Endothelial cell (in vitro differentiated cells): ENCODE measurements at regions not wholly inside any gene's neighbourhood (a gene's known extent, or its start where the extent isn't known, plus 50 kb on each side); places are given as distances from the start of the nearest gene placed in this dataset.
"Not testable (repeated sequence)": the region's sequence is repeated elsewhere in the genome, so short reads cannot be mapped to it uniquely, and the experiment has no call there.

Experiments
- DNase-seq: peaks from one replicate; pipeline ENCODE4 v3.0.0; 2021; ENCODE audit warnings: low spot score
- H3K27ac Mint-ChIP-seq: one replicate; pipeline ENCODE4 v1.8.0; 2021; ENCODE audit warnings: mixed read lengths, inconsistent platforms; ENCODE audit not compliant: unreplicated experiment
- H3K27me3 Mint-ChIP-seq: one replicate; pipeline ENCODE4 v1.8.0; 2021; ENCODE audit warnings: mild to moderate bottlenecking, moderate library complexity, mixed read lengths, inconsistent platforms; ENCODE audit not compliant: unreplicated experiment
- H3K36me3 Mint-ChIP-seq: one replicate; pipeline ENCODE4 v1.8.0; 2021; ENCODE audit warnings: mild to moderate bottlenecking, low read depth, mixed read lengths, inconsistent platforms; ENCODE audit not compliant: unreplicated experiment
- H3K4me1 Mint-ChIP-seq: one replicate; pipeline ENCODE4 v1.8.0; 2021; ENCODE audit warnings: mild to moderate bottlenecking, mixed read lengths, inconsistent platforms; ENCODE audit not compliant: unreplicated experiment
- H3K4me3 Mint-ChIP-seq: one replicate; pipeline ENCODE4 v1.8.0; 2021; ENCODE audit warnings: mild to moderate bottlenecking, mixed read lengths, inconsistent platforms; ENCODE audit not compliant: unreplicated experiment
- H3K9me3 Mint-ChIP-seq: one replicate; pipeline ENCODE4 v1.8.0; 2021; ENCODE audit warnings: mixed read lengths, inconsistent platforms; ENCODE audit not compliant: unreplicated experiment
- TF ChIP-seq, protein P1 (sequence below): fragments of 200-600 bp; sonication (generic); IDR thresholded peaks from one replicate; pipeline ENCODE4 v1.5.0; 2021; ENCODE audit warnings: antibody characterized with exemption; ENCODE audit not compliant: unreplicated experiment

DNA sequence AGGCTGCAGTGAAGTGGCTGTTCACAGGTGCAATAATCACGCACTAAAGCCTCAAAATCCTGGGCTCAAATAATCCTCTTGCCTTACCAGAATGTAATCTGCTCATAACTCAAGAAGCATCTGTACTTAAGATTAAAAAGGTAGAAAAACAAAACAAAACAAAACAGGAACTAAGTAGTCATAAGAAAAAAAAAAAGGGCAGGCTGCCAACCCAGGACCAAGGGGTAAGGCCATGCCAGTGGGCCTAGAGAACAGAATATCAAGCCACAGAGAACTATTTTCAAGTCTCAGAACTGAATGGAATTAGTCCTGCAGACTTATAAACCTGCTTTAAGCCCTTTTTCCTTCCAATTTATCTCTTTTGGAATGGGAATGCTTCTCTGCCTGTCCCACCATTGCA, 64.8 kb upstream of the TBC1D3K start:
- no peaks in the 10 kb centered on the region for H3K27me3 Mint-ChIP-seq
- H3K4me1 Mint-ChIP-seq = peaks cover 9% of the 10 kb centered on the region
- no peak for DNase-seq
- no peak overlapping the region for H3K27ac Mint-ChIP-seq
- peaks cover 3% of the 10 kb centered on the region for H3K36me3 Mint-ChIP-seq
- no peaks in the 10 kb centered on the region for H3K9me3 Mint-ChIP-seq
- TF ChIP-seq, protein P1, sequence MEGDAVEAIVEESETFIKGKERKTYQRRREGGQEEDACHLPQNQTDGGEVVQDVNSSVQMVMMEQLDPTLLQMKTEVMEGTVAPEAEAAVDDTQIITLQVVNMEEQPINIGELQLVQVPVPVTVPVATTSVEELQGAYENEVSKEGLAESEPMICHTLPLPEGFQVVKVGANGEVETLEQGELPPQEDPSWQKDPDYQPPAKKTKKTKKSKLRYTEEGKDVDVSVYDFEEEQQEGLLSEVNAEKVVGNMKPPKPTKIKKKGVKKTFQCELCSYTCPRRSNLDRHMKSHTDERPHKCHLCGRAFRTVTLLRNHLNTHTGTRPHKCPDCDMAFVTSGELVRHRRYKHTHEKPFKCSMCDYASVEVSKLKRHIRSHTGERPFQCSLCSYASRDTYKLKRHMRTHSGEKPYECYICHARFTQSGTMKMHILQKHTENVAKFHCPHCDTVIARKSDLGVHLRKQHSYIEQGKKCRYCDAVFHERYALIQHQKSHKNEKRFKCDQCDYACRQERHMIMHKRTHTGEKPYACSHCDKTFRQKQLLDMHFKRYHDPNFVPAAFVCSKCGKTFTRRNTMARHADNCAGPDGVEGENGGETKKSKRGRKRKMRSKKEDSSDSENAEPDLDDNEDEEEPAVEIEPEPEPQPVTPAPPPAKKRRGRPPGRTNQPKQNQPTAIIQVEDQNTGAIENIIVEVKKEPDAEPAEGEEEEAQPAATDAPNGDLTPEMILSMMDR = no peak
- H3K4me3 Mint-ChIP-seq = no peak overlapping the region

DNA sequence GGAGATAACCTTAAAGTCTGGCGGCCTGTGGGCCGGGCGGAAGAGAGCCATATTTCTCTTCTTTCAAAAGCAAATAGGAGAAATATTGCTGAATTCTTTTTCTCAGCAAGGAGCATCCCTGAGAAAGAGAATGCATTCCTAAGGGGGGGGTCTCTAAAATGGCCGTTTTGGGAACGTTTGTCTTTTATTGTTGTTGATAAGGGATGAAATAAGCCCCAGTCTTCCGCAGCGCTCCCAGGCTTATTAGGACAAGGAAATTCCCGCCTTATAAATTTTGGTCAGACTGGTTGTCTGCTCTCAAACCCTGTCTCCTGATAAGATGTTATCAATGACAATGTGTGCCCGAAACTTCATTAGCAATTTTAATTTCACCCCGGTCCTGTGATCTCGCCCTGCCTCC, 65.8 kb upstream of the TBC1D3K start:
- H3K27ac Mint-ChIP-seq, H3K9me3 Mint-ChIP-seq, DNase-seq: not testable (repeated sequence)

DNA sequence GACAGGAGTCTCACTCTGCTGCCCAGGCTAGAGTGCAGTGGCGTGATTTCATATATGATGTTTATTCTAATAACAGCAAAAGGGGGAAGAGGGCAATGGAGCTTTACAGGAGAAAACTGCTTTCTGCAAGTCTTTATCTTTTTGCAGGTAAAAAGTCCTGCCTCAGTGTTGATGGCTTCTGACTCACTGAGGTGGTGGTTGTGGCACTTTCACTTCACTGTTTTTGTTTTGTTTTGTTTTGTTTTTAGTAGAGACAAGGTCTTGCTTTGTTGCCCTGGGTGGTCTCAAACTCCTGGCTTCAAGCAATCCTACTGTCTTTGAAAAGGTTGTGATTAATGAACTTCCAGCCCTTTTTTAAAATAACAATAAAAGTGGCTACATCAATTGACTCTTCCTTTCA, 68.0 kb upstream of the TBC1D3K start:
- Mint-ChIP-seq H3K27ac (no peak overlapping the region), H3K9me3 (no peaks in the 10 kb centered on the region), H3K4me3 (no peak overlapping the region), H3K36me3 (peaks cover 3% of the 10 kb centered on the region), H3K4me1 (peaks cover 9% of the 10 kb centered on the region), H3K27me3 (peaks cover 1% of the 10 kb centered on the region)
- TF ChIP-seq, protein P1 = no peak
- no peak for DNase-seq

More for the DNA sequence above, 65.8 kb upstream of the TBC1D3K start:
- not testable (repeated sequence) for H3K36me3 Mint-ChIP-seq, H3K27me3 Mint-ChIP-seq, H3K4me1 Mint-ChIP-seq, H3K4me3 Mint-ChIP-seq

DNA sequence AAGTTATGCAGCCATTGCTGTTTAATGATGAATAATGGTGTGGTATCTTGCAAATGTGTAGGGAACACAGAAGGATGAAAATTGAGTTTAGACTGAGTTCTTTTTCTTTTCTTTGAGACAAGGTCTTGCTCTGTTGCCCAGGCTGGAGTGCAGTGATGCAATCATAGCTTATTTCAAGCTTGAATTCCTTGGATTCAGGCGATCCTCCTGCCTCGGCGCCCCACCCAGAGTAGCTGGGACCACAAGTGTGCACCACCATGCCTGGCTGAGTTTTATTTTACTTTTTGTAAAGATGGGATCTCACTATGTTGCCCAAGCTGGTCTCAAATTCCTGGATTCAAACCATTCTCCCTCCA, 74.6 kb upstream of the TBC1D3K start:
- Mint-ChIP-seq H3K4me3 (no peak overlapping the region), H3K9me3 (no peaks in the 10 kb centered on the region), H3K36me3 (peaks cover 3% of the 10 kb centered on the region), H3K27ac (no peak overlapping the region), H3K27me3 (peaks cover 8% of the 10 kb centered on the region), H3K4me1 (peaks cover 2% of the 10 kb centered on the region)
- DNase-seq = no peak
- TF ChIP-seq, protein P1 = no peak

DNA sequence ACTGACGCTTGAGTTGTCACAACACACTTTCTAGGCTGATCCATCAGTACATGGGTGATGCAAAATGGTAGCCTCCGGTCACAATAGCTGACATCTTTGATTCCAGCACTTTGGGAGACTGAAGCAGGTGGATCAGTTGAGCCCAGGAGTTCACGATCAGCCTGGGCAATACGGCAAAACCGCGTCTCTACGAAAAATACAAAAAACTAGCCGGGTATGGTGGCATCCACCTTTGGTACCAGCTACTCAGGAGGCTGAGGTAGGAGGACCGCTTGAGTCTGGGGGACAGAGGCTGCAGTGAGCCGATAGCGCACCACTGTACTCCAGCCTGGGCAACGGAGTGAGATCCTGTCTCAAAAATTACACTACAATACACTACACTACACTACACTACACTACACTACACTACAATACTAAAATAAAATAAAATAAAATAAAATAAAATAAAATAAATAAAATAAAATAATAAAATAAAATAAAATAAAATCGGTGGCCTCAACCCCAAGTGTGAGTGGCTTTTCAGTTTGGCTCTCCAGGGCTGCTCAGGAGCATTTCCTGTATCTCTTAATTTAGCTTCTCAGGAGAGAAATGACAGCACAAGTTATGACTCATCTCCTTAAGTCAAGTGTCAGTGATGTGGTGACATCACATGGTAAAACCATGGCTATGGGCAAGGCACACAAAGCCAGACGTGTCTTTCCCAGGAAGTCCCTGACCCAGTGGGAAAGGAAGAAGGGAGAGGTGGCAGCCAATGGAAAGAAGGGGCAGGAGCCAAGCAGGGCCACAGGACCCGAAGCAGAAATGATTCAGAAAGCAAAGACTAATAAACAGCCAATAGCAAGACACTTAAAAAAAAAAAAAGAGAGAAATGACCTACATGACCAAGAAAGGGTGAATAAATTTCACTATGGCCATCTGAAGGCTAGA, 75.3 kb upstream of the TBC1D3K start:
- no peak overlapping the region for H3K4me3 Mint-ChIP-seq
- no peak overlapping the region for H3K27ac Mint-ChIP-seq
- no peak for DNase-seq
- peaks cover 3% of the 10 kb centered on the region for H3K36me3 Mint-ChIP-seq
- TF ChIP-seq, protein P1 = no peak
- peaks cover 2% of the 10 kb centered on the region for H3K4me1 Mint-ChIP-seq
- H3K9me3 Mint-ChIP-seq = no peaks in the 10 kb centered on the region
- peaks cover 8% of the 10 kb centered on the region for H3K27me3 Mint-ChIP-seq
